Psoas muscle (tissue), 7 donors: ENCODE measurements at regions not wholly inside any gene's neighbourhood (a gene's known extent, or its start where the extent isn't known, plus 50 kb on each side); places are given as distances from the start of the nearest gene placed in this dataset.
"Not testable (repeated sequence)": the region's sequence is repeated elsewhere in the genome, so short reads cannot be mapped to it uniquely, and the experiment has no call there.

Experiments used
- ATAC-seq, 4 donors: fragments of 200-7000 bp; cut with Tn5 transposase; one replicate each; pipeline ENCODE4 v1.9.1; 2020; ENCODE audit warnings: moderate library complexity in 3 of 4, mild to moderate bottlenecking in 2 of 4
- DNase-seq, 2 donors: peaks; one replicate each; pipeline ENCODE4 v3.0.0-alpha.2; 2020
- H3K27ac ChIP-seq: fragments of 200-600 bp; one replicate; pipeline ENCODE4 v1.8.0; 2022
- H3K27me3 ChIP-seq, 3 donors: fragments of 200-600 bp in 1 of 3; one replicate each; pipeline versions ENCODE4 v1.6.1 to v1.8.0; 2013 to 2022; ENCODE audit warnings: low read length in 2 of 3, mild to moderate bottlenecking in 2 of 3, moderate library complexity in 1 of 3; ENCODE audit not compliant: insufficient read depth in 3 of 3
- H3K36me3 ChIP-seq, 2 donors: fragments of 200-600 bp in 1 of 2; one replicate each; pipeline versions ENCODE4 v1.6.1 to v1.8.0; 2013 to 2022; ENCODE audit warnings: low read depth in 1 of 2, mild to moderate bottlenecking in 1 of 2, moderate library complexity in 1 of 2; ENCODE audit not compliant: insufficient read depth in 1 of 2
- H3K4me1 ChIP-seq: fragments of 200-600 bp; one replicate; pipeline ENCODE4 v1.8.0; 2022
- H3K4me3 ChIP-seq: fragments of 200-600 bp; one replicate; pipeline ENCODE4 v1.8.0; 2022; ENCODE audit warnings: mild to moderate bottlenecking
- H3K9me3 ChIP-seq: fragments of 200-600 bp; one replicate; pipeline ENCODE4 v1.8.0; 2022
- CTCF ChIP-seq: fragments of 200-600 bp; IDR thresholded peaks from one replicate; pipeline ENCODE4 v1.8.0; 2022; ENCODE audit warnings: antibody characterized with exemption
- WGBS, 3 donors: extraction: QIAGEN DNeasy Blood & Tissue Kit; methylation state at CpG; one replicate each; pipeline versions ENCODE4 v1.1.6 to v1.1.7; 2013; 5-methylcytosine and 5-hydroxymethylcytosine counted together
- intact Hi-C, 2 donors: fragments of 100-400 bp; cut with DNase I; formaldehyde crosslinking; loops; one replicate each; pipeline versions ENCODE4 v1.11.0 to v1.14.2; 2022
- donor health status: healthy with polysubstance abuse.
- donor health status: DM: no; HTN: no; CAD: no; lungs with moderate emphysema.
- donor health status: Bipolar disorder and iron deficiency.
- donor health status: healthy.
- donor health status: DM: yes; HTN: yes; CAD: no.
- donor health status: DM: no; HTN: no; CAD: no.
- donor health status: DM: yes; HTN: yes; CAD: no.

- no peak overlapping the region for H3K27ac ChIP-seq
- TF ChIP-seq CTCF, result no peak
- no peaks in the 10 kb centered on the region for H3K27me3 ChIP-seq
- H3K36me3 ChIP-seq, result no peaks in the 10 kb centered on the region
- no peaks in the 10 kb centered on the region for H3K9me3 ChIP-seq
- no peak for DNase-seq
- WGBS, 3 donors, result 74 to 87% (median 74%) methylated on average over 1 of the region's 1 CpG
- no peak overlapping the region for H3K4me3 ChIP-seq
- ATAC-seq, result no peak
- no peaks in the 10 kb centered on the region for H3K4me1 ChIP-seq
- intact Hi-C loops, result no loop called here
Observed at GRCh38 chr2:4217737-4218136, 514.4 kb downstream of the DCDC2C start.

GRCh38 chr2:4219101-4219500 is 515.7 kb downstream of the DCDC2C start:
- DNase-seq, result no peak
- Histone ChIP-seq H3K36me3 (no peaks in the 10 kb centered on the region), H3K27me3 (no peaks in the 10 kb centered on the region), H3K27ac (no peak overlapping the region), H3K4me1 (no peaks in the 10 kb centered on the region), H3K9me3 (no peaks in the 10 kb centered on the region), H3K4me3 (no peak overlapping the region)
- 69 to 81% (median 80%) methylated on average over 1 of the region's 1 CpG for WGBS, 3 donors
- intact Hi-C loops, result no loop called here
- no peak for TF ChIP-seq CTCF
- no peak for ATAC-seq

- WGBS, 3 donors, result 28 to 53% (median 50%) methylated on average over 1 of the region's 1 CpG
- H3K9me3 ChIP-seq, result no peaks in the 10 kb centered on the region
- H3K36me3 ChIP-seq, result no peaks in the 10 kb centered on the region
- no peak for DNase-seq
- H3K27ac ChIP-seq, result no peak overlapping the region
- no peaks in the 10 kb centered on the region for H3K27me3 ChIP-seq
- intact Hi-C loops, result no loop called here
- no peaks in the 10 kb centered on the region for H3K4me1 ChIP-seq
- no peak for TF ChIP-seq CTCF
- no peak overlapping the region for H3K4me3 ChIP-seq
- no peak for ATAC-seq
Observed at GRCh38 chr2:4219571-4219970, 516.2 kb downstream of the DCDC2C start.

- DNase-seq (no peak), ATAC-seq (no peak)
- no peak overlapping the region for H3K27ac ChIP-seq
- no peak overlapping the region for H3K4me3 ChIP-seq
- H3K4me1 ChIP-seq, result no peaks in the 10 kb centered on the region
- WGBS, 3 donors, result 84 to 92% (median 88%) methylated on average over 1 of the region's 1 CpG
- TF ChIP-seq CTCF, result no peak
- H3K9me3 ChIP-seq, result no peaks in the 10 kb centered on the region
- no peaks in the 10 kb centered on the region for H3K27me3 ChIP-seq
- no peaks in the 10 kb centered on the region for H3K36me3 ChIP-seq
- intact Hi-C loops, result no loop called here
Observed at GRCh38 chr2:4221434-4221833, 518.1 kb downstream of the DCDC2C start.

- TF ChIP-seq CTCF, result no peak
- intact Hi-C loops, result no loop called here
- H3K27ac ChIP-seq, result no peak overlapping the region
- no peaks in the 10 kb centered on the region for H3K4me1 ChIP-seq
- H3K4me3 ChIP-seq, result no peak overlapping the region
- no peak for ATAC-seq
- no peaks in the 10 kb centered on the region for H3K9me3 ChIP-seq
- no peaks in the 10 kb centered on the region for H3K27me3 ChIP-seq
- WGBS, 3 donors, result 90 to 96% (median 93%) methylated on average over 6 of the region's 6 CpGs
- no peak for DNase-seq
- H3K36me3 ChIP-seq, result no peaks in the 10 kb centered on the region
Observed at GRCh38 chr2:4221845-4222244, 518.5 kb downstream of the DCDC2C start.

GRCh38 chr2:4244422-4244821 is 541.0 kb downstream of the DCDC2C start:
- H3K36me3 ChIP-seq, H3K9me3 ChIP-seq, H3K4me3 ChIP-seq, H3K27me3 ChIP-seq, H3K27ac ChIP-seq, ATAC-seq, intact Hi-C loops, DNase-seq, H3K4me1 ChIP-seq: not testable (repeated sequence)
- WGBS, 3 donors, result 89 to 95% (median 92%) methylated on average over 9 of the region's 9 CpGs
